ENCODE measurements at regions not wholly inside any gene's neighbourhood (a gene's known extent, or its start where the extent isn't known, plus 50 kb on each side); places are given as distances from the start of the nearest gene placed in this dataset.

- no peak for DNase-seq (ENCODE audit: low read depth)
These were observed 60.5 kb upstream of the COL13A1 start for GRCh38 chr10:69741252-69741651.

GRCh38 chr10:69741671-69742355, 59.9 kb upstream of the COL13A1 start:
- no peak for DNase-seq (ENCODE audit: low read depth)

- DNase-seq (ENCODE audit: low read depth), result no peak
These were observed 59.4 kb upstream of the COL13A1 start for GRCh38 chr10:69742356-69742695.

GRCh38 chr10:69742928-69743602, 58.6 kb upstream of the COL13A1 start:
- no peak for DNase-seq (ENCODE audit: low read depth)

- DNase-seq (ENCODE audit: low read depth), result no peak
These were observed 56.7 kb upstream of the COL13A1 start for GRCh38 chr10:69744971-69745370.

- no peak for DNase-seq (ENCODE audit: low read depth)
These were observed 56.0 kb upstream of the COL13A1 start for GRCh38 chr10:69745698-69746097.

- DNase-seq (ENCODE audit: low read depth), result no peak
These were observed 54.5 kb upstream of the COL13A1 start for GRCh38 chr10:69747179-69747578.

- no peak for DNase-seq (ENCODE audit: low read depth)
These were observed 53.1 kb upstream of the COL13A1 start for GRCh38 chr10:69748621-69749020.

GRCh38 chr10:69749178-69750010, 52.3 kb upstream of the COL13A1 start:
- no peak for DNase-seq (ENCODE audit: low read depth)

GRCh38 chr10:69750011-69750373, 51.7 kb upstream of the COL13A1 start:
- no peak for DNase-seq (ENCODE audit: low read depth)

GRCh38 chr10:69750725-69751124, 51.0 kb upstream of the COL13A1 start:
- no peak for DNase-seq (ENCODE audit: low read depth)

GRCh38 chr10:69751214-69751613, 50.5 kb upstream of the COL13A1 start:
- no peak for DNase-seq (ENCODE audit: low read depth)
